Right hindlimb (tissue), 1 donor: ENCODE measurements at regions not wholly inside any gene's neighbourhood (a gene's known extent, or its start where the extent isn't known, plus 50 kb on each side); places are given as distances from the start of the nearest gene placed in this dataset.
"Not testable (repeated sequence)": the region's sequence is repeated elsewhere in the genome, so short reads cannot be mapped to it uniquely, and the experiment has no call there.

Experiments
- DNase-seq: peaks from one replicate; pipeline ENCODE4 v3.0.0-alpha.2; 2018

DNA sequence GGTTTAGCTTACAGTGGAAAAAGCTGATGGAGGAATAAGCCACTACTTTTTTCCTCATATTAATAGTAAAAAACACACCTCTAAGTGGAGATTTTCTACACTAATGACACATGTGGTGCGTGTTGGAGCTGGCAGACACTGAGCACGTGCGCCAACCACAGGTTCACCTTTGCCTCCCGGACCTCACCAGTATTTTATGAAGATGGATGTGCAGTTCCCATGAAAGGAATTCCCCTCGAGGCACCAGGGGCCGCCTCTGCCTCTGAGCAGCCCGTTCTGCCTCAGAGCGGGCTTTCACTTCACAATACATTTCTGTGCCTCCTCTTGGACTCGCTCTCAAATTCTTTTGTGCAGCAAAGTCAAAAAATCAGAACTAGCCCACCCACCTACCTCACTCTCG, 477.5 kb upstream of the ADARB2 start:
- DNase-seq: no peak

DNA sequence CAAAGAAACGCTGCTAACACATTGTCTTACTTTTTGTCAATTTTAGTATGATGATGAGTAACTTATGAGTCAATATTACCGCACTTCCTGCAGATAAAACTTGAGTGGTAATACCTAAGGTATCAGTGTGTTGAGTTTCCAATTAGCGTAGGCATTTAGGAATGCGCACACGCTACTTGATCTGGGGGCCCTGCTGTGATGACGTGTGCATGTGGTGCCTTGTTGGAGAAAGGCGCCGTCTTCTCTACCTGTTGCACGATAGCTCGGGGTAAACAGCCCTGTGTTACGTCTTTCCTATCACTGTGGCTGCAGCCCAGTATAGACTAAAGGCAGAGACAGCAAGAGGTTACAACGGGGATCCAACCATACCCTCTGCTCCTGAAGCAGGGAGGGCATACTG, 476.8 kb upstream of the ADARB2 start:
- no peak for DNase-seq

DNA sequence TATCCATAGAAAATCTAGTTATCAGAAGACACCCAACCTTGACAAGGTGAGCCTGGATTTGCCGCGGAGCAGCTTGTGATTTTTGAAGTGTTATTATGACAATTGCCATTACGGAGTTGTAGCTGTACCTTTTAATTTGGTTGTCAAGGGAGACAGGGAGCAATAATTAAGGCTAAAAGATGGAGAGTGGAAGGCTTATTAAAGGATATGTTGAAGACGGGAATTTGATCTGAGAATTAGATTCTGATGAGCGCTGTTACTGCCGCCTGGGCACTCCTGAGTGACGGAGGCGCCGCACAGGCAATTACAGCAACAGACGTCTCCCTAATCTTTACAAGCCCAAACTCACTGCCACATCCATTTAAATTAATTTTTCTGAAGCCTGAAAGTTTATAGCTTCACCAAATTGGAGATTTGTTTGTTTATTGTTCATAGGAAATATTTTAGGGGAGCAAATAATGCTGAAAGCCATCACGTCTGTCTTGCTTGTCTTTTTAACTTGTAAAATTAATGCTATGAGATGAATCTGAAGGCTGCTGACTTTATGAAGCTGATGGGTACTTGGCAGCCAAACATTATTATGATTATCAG, 475.0 kb upstream of the ADARB2 start:
- DNase-seq: no peak

DNA sequence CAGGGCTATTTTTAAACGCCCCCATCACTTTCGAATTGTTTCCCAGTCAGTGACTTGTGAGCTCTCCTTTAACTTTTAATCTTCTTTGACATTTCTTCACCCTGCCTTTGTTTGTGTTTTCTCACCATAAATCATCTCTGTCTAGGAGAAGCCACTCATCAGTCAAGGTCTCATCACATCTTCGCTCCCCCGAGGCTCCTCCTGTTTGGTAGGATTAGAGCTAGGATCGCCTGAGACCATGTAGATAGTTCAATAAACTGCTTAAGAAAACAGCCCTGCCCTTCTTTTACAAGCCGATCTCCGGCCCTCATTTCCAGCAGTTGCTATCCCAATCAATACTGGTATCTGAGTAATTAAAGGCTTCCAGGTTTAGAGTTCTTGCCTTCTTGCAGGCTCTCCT, 472.8 kb upstream of the ADARB2 start:
- no peak for DNase-seq

DNA sequence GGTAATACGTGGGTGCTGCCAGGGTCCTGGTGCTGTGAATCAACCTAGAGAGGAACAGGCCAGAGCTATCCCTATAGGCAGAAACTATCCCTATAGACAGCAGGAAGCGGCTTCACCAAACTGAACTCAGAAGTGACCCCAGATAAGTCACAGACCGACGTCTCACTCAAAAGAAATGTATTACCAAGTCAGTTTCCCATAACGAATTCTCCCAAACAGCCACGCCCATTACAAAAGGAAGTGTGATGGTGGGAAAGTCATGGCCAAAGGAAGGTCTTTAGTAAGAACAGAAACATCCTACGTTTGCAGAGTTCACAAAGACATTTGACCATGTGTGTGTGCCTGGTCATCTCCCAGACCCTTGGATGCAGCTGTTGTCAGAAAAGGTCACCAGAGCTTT, 470.8 kb upstream of the ADARB2 start:
- no peak for DNase-seq

DNA sequence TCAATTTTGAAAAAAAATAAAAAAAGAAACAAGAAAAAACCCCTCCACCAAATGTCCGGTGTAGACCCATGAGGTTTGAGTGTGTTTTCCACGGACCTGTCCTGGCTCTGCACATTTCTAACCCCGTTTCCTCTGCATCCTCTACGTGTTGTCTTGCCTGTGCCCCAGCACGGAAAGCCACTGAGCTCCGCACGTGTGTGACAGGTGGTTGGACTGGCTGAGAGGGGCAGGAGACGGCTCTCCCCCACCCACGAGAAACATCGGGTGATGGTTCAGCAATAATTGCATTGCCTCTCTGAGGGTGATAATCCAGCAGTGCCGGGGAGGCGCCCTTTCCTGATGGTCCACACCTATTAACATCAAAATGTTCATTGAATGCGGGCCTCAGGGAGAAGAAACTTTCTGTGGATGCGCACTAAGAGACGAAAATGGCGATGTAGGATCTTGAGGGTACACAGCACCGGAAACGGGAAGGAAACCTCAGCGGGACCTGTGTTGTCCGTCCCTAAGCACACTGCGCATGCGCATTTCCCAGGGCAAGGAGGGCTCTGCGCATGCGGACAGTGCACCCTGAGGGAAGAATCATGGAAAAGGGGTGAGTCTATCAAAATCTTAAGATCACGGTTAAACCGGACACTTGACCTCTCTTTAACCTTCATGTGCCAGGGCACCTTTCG, 470.1 kb upstream of the ADARB2 start:
- DNase-seq: no peak

DNA sequence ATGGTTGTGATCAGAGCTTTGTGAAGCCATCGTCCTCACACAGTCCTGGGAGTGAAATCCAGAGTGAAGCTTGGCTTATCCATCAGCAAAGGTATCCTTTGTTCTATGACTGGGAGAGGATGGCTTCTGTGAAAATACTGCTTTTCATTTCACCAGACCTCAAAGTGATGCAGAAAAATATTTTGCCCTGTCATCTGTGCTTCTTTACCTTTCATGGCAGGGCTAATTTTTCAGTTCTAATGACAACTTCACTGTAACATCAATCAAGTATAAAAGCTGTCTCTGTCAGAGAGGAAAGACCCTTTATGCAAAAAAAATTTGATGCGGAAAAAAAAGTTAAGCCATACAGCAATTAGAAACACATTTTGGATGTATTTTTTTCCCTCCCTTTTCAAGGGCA, 468.1 kb upstream of the ADARB2 start:
- DNase-seq: no peak

DNA sequence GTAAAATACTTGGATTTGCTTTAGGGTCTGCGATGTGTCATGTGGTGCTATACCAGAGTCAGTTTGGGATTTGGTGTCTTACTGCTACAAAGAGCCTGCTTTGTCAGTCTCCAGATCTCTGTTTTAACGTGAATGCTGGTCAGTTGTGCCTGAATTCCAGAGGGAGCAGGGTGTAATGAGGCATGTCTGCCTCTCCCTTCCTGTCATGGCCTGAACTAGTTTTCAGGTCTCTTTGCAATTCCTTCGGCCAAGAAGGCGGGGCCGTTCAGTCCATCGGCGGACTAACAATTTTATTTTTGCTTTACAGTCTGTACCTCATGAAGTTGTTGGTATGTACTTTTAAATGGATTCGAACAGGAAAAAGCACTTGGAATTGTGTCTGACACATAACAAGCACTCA, 465.1 kb upstream of the ADARB2 start:
- peak; percentile 45 for DNase-seq

DNA sequence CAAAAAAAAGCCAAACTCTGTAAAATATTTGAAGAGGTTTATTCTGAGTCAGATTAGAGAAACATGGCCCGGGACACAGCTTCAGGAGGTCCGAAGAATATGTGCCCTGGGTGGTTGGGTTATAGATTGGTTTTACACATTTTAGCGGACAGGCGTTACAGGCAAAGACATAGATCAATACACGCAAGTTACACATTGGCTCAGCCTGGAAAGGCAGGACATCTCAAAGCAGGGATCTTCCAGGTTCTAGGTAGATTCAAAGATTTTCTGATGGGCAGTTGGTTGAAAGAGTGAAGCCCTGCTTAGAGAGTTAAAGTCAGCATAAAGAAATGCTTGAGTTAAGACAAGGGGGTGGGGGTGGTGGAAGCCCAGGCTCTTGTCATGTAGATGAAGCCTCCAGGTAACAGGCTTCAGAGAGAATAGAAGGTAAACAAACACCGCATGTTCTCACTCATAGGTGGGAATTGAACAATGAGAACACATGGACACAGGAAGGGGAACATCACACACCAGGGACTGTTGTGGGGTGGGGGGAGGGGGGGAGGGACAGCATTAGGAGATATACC, 464.3 kb upstream of the ADARB2 start:
- no peak for DNase-seq

DNA sequence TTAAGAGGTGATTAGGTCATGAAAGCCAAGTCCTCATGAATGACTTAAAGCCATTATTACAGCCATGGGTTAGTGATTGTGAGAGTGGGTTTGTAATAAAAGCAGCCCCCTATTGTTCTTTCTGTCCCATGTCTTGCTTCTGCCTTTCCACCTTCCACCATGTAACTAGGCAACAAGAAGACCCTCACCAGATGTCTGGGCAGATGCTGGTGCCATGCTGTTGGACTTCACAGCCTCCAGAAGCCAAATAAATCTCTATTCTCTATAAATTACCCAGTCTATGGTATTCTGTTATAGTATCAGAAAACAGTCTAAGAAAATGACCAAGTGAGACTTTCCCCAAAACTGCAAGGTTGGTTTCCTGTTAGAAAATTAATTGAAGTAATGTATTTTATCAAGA, 460.3 kb upstream of the ADARB2 start:
- DNase-seq: no peak

DNA sequence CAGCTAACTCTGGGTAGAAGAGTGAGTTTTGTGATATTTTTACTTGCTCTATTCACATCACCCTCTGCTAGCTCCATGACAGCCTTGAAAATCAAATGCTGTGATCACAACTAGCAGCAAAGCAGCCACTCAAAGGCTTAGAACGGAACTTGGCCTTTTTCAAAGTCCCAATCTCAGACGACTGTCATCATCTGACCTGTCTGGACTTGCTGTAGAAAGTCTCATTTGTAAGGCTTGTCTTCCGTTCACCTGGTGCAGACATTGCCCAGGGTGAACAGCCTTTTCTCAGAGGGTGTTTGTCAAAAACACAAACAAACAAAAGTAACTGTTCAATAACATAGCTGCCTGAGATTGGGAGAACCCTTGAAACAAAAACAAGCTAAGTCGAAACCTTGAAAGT, 458.9 kb upstream of the ADARB2 start:
- no peak for DNase-seq

DNA sequence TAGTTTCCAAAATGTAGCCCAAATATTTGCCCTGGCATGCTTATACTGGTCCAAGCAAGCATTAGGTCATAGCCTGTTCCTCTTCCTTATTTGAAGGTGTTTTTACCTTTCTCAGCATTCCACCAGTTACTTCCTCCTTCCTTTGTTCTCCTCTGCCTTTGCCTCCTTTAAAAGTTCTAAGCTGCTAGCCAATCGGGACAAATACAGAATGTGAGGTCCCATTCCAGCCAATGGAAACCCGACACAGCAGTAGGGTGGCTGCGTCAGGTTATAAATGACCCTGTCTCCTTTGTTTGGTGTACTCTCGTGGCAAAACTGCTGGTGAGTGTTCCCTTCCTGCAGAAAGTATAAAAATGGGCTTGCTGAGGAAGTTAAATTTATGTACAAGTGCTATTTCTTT, 452.0 kb upstream of the ADARB2 start:
- DNase-seq: not testable (repeated sequence)

DNA sequence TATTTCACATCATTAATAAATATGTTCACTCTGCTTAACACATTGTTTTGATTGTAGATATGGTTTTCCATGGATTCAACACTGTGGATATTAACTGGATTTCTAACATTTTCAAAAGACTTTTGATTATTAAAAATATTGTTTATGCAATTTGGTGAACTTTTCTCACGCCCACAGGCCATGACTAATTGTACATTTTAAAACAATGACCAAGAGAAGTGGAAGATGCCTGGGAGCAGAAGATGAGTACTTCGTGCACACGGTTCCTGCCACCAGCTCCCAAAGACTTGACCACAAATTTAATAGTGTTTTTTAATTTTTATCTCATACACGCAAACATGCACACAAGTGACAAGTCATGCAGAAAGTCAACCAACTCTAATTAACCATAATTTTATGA, 451.0 kb upstream of the ADARB2 start:
- DNase-seq: no peak

DNA sequence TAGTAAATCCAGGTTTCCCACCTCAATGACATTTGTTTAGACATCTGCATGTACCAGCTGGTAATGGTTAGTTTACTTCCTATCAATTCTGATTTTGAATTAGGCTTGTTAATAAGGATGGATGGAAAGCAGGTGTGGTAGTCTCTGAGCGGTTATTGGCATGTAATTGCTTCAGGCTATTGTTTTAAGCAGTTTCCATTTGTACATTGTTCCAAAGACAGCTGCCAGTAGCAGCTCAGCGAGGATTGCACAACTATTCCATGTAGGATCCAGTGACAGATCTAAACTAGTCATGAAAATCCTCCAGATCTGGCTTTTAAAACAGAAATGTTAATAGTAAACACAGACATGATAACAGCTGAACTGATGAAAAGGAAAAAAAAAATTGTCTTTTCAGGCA, 436.0 kb upstream of the ADARB2 start:
- peak; percentile 19 for DNase-seq

DNA sequence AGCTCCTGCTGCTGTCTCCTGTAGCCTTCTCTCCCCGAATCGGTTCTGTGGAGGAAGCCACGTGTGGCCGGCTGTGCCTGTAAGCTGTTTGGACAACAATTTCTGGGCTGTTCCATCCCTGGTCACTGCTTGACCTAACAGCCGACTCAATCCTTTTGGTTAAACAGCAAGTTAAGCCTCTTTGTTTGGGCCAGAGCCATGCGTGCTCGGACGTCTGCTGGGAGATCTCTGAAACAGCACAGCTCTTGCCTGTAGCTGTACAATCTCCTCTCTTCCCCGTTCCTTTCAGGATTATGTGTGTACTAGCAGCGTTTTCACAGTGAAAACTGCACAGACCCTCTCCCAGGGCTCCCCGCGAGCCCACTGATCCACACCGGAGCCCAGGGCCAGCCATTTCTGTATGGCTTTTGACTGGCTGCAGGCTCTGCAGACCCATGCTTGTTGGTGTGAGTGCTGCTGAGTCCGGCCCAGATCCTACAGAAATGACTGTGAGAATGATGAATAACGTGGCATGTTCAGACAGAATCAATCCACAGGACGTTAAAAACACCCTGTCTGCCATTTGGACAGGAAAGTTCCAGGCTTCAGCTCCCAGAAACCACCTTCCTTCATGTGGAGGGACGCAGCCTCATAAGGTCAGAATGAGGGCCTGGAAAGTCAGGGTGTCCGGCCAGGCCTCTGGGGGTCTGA, 428.6 kb upstream of the ADARB2 start:
- DNase-seq: peak; percentile 23

DNA sequence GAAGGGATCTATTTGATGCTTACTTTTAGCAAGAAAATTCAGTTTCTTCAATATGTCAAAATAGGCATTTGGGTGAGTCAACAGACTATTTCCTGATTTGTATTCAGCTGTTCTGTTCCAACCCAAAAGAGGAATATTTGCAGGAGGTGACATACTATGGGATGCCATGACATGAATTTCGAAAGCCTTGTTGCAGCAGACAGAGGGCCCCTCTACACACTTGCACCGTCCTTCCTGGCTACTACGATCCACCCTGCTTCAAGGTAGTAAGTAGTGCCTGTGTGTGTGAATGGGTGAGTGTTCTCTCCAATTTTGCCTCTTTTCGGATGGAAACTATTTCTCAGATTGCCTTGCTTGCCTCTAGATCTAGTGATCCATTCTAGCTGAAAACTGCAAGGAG, 413.0 kb upstream of the ADARB2 start:
- no peak for DNase-seq

DNA sequence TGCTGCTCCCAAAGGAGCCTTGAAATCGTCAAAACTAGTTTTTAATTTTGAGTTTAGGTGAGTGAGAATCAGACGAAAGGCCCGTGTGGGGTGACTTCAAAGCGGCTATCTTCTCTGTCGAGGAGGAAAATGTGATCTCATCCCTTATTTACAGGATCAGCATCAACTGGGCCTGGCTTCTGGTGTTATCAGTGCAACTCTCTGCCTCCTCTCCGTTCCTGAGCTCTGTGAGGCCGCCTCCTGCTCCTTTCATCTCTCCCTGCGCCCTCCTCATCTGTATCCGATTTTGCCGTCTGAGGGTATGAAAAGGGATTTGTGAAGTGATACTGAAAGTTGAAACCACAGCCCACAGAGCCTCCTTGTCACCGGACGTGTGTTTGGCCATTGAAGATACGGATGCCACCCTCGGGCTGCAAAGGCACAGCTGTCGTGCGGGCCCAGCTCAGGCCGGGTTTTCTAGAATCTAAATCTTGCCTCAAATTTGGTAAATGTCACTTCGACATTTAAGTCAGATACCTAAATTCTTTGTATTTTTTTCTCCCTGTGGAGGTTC, 408.7 kb upstream of the ADARB2 start:
- no peak for DNase-seq

DNA sequence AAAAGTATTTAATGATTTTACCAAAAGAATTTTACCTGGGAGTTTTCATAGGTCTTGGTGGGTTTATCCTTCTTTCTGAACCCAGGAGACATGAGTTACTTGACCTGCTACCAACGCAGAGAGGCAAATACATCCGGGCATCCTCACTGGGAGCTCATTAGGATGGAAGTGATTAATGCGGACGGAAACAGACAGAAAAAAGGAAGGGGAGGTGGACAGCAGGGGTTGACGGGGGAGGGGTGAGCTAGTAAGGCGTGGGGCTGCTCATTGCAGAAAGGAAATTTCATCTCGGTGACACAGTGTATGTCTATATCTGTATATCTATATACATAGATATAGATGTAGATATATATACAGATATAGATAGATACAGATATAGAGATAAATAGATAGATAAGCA, 408.2 kb upstream of the ADARB2 start:
- no peak for DNase-seq

DNA sequence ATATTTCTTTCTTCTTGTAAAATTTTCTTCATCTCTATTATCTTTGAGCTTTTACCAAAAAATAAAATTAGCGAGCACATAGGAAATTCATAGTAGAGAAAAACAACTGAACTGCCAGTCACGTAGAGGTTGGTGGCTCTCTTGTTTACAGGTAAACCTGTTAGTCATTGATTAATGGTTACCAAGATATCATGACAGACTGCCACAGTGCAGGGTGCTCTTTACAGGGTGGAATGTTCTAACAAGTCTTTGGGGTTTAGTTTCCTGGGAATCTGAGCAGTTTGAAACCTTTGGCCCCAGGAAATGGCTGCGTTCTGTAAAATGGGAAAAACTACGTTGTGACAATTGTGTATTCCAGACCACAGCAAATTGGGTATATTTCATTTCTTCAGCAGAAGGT, 407.3 kb upstream of the ADARB2 start:
- DNase-seq: no peak

DNA sequence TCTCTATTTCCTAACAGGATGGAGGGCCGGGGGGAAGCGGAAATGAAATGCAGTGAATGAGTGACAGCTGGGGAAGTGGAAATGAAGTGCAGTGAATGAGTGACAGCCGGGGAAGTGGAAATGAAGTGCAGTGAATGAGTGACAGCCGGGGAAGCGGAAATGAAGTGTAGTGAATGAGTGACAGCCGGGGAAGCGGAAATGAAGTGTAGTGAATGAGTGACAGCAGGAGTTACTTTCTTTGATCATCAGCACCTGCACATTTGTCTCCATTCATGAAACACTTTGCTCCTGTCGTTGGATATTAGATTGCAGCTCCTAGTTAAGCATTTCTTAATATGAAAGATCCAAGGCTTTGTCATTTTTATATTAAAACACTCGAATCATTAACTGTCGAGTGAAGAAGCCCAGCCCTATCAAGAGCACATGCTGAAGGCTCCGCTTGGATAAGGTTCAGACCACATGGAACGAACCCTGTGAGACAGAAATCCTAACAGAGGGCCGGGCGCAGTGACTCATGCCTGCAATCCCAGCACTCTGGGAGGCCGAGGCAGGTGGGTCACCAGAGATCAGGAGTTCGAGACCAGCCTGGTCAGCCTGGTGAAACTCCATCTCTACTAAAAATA, 406.0 kb upstream of the ADARB2 start:
- DNase-seq: no peak

DNA sequence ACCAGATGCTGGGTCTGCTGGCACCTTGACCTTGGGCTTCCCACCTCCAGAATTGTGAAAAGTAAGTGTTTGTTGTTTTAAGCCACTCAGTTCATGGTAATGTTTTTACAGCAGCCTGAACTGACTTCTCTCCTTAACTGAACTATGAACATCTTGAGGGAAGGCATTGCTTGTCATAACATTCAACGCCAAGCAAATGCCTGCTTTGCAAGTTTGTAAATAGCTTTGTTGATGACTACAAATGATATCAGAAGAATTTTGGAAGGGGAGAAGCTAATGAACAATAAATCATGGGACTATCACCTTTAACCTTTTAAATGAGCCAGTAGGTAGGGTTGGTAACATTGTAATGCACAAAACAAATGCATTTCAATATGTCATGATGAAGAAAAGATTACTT, 402.4 kb upstream of the ADARB2 start:
- DNase-seq: no peak

DNA sequence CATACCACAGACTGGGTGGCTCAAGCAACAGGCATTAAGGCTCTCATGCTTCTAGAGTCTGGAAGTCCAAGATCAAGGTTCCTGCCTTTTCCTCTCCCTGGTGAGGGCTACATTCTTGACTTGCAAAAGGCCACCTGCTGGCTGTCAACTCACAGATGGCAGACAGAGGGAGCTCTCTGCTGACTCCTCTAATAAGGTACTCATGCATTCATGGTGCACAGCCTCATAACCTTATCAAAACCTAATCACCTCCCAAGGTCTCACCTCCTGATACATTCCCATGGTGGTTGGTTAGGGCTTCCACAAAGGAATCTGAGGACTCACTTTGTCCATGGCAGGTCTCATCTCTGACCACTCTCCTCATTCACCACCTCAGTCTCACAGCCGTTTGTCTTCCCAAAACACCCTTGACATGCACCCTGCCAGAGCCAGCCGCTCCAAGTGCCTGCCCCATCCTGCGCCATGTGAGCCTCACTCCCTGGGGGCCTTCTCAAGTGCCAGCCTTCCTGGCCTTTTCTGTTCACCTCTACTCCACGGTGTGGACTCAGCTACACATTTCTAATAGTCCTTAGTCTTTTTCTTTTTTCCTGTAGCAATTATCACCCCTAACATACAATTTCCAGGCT, 400.3 kb upstream of the ADARB2 start:
- DNase-seq: no peak

DNA sequence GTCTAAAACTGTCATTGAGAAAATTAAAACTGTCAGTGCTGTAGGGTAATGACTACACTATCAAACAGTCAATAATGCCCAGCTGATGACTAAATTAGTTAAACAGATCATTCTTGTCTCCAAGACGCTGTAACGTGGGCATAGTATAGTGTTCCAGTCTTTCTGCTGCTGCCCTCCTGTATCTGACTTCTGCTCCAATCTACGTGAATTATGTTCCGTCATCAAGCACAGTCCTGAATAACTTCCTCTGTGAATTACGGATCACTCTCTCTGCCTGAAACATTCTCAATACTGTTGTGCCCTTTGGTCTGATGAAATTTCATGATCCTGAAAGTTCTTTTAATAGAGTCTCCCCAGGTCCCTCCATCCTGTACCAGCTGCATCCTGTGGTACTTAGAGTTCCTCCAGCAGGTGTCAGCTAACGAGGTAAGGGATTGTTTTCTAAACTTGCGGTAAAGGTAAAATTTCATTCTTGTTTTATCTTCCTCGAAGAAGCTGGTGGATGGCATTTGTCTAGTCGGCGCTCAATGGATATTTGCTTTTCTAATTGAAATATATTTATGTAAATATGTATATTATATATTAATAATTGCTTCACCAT, 393.5 kb upstream of the ADARB2 start:
- DNase-seq: no peak
